ENCODE measurements at regions not wholly inside any gene's neighbourhood (a gene's known extent, or its start where the extent isn't known, plus 50 kb on each side); places are given as distances from the start of the nearest gene placed in this dataset.
"Not testable (repeated sequence)": the region's sequence is repeated elsewhere in the genome, so short reads cannot be mapped to it uniquely, and the experiment has no call there.

DNA sequence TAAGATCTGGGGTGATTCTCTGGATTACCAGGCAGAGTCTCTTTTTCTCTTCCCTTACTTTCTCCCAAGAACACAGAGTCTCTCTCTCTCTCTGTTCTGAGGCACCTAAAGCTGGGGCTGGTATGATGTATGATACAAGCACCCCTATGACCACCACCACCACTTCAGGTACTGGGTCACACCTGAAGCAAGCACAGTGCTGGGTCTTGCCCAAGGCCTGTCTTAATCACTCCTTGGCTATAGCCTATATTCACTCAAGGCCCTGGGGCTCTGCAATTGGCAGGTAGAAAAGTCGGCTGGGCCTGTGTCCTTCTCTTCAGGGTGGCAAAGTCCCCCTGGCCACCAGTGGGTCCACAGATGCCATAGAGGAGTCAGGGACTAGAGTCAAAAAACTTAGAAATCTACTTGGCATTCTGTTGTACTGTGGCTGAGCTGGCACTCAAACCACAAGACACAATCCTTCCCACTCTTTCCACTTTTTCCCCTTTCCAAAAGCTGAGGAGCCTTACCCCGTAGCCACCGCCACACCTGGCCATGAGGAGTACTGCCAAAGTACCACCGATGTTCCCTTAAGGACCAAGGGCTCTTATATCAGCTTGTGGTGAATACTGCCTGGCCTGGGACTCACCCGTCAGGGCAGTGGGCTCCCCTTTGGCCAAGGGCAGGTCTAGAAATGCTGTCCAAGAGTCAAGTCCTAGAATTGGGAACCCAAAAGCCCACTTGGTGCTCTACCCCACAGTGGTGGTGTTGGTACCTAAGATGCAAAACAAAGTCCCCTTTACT is 159.2 kb downstream of the POTEM start:
- DNase-seq = not testable (repeated sequence)

DNA sequence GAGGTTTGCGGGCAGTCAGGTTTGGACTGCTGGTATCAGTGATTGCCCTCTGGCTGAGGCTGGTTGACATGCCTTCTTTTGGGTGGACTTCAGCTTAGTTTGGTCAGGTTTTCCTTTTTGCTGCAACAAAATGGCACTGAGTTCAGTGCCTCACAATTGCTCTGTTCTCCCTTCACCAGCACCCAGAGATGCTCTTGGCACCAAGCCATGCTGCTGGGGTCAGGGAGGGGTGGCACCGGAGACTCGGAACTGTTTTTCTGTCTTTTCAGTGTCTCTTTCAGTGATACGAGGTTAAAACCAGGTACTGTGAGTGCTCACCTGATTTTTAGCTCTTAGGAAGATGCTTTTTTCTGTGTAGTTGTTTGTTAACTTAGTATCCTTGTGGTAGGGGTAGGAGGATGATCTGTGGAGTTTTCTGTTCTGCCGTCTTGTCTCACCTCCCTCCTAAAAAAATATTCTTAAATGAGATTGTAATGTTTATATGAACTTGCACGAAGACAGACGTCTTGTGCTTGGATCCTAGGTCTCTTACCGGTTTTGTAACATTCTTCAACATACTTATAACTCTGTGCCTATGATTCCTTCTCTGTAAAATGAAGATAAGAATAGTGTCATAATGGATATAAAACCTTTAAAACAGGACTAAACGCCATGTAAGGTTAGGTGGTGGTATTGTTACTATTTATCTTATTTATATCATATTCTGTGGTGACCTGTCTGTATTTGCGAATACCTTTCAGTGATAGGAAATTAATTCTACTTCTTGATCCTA is 160.6 kb downstream of the POTEM start:
- DNase-seq = not testable (repeated sequence)

DNA sequence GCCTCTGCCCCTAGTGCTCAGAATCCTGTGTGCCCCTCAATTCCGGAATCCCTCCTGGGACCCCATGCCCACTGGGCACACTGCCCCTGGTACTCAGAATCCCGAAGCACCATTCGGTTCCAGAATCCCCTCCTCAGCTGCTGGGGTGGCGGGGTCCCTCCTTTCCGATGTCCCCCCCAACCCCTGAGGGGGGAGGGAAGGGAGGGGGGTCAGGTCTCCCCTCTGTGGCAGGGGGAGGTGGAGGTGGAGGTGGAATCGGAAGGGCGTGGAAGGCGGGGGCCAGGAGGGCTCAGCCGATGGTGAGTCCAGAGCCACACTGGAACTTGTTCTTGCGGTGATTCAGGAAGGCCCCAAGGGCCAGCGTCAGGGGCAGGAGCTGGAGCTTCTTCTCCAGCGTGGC is 164.3 kb downstream of the POTEM start:
- not testable (repeated sequence) for DNase-seq

DNA sequence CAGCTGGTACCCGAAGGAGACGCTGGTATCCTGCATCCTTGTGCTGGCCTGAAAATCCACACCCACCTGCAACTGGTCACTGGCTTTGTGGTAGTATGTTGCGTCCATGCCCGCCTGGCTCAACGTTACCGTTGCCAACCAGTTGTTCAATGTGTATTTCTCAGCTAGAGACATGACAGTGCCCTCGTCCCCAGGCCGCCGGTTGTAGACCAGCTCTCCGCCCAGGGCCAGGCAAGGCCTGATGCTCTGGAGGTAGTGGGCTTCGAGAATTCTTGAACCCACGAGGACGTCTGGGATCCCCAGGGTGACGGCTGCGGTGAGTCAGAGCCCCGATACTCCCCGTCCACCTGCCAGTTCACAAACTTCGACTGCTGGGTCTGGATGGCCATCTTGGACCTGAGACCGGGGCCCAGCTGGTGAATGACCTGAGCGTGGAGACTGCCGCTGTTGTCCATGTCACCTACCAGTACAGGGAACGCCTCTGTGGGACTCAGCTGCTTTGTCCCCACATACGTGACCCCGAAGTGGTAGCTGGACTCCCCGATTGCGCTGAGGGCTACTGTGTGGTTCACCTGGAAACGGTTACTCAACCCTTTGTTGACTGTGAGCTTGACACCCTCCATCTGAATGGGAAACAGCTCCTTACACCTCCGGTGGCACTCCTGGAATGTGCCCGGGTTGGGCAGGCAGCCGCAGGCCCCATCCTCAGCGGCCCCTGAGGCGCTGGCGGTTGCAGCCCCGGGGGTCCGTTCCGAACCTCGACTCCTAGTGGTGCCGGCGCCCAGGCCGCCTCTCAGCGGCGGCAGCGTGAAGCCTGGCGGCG is 165.0 kb downstream of the POTEM start:
- DNase-seq = not testable (repeated sequence)

DNA sequence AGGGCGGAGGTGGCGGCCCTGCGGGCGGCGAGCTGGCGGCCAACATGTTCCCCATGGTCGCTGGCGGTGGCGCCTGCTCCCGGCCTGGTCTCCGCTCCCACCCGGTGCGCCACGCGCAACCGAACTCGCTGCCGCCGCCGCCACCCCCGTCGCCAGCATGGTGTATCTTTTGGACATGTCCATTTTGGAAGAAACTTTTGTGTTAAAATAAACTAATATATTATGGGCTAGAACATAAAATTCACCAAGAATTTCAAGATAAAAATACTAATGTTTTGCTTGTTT is 165.5 kb downstream of the POTEM start:
- DNase-seq = not testable (repeated sequence)

DNA sequence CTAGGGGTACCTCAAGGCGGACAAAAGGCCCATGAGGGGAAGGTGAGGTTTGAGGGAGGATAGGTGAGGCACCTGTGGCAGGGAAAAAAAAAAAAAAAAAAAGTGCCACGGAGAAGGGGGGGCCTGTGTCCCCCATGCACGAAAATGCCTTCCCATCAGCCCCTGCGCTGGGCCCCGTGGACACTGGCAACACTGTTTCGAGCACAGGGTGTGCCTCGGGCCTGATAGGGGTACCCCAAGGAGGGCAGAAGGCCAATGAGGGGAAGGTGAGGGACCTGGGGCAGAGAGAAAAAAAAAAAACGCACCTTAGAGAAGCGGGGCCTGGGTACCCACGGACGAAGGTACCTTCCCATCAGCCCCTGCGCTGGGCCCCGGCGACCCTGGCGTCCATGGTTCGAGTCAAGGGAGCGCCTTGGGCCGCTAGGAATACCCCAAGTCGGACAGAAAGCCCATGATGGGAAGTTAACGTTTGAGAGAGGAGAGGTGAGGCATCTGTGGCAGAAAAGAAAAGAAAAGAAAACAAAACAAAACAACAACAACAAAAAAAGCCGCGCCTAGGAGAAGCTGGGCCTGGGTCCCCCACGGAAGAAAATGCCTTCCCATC is 190.0 kb downstream of the POTEM start:
- DNase-seq = not testable (repeated sequence)

DNA sequence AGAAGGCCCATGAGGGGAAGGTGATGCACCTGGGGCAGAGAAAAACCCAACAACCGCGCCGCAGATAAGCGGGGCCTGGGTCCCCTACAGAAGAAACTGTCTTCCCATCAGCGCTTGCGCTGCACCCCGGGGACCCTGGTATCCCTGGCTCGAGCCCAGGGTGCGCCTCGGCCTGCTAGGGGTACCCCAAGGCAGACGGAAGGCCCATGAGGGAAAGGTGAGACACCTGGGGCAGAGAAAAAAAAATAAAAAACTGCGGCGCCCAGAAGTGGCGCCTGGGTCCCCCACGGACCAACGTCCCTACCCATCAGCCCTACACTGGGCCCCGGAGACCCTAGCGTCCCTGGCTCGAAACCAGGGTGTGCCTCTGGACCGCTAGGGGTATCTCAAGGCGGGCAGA is 190.8 kb downstream of the POTEM start:
- peak; percentile 11 for DNase-seq

DNA sequence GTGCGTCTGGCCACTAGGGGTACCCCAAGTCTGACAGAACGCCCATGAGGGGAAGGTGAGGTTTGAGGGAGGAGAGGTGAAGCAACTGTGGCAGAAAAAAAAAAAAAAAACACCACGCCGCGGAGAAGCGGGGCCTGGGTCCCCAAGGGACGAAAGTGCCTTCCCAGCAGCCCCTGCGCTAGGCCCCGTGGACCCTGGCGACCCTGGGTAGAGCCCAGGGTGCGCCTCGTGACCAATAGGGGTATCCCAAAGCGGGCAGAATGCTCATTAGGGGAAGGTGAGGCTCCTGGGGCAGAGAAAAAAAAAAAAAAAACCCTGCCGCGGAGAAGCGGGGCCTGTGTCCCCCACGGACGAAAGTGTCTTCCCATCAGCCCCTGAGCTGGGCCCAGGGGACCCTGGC is 191.4 kb downstream of the POTEM start:
- DNase-seq = peak; percentile 15

DNA sequence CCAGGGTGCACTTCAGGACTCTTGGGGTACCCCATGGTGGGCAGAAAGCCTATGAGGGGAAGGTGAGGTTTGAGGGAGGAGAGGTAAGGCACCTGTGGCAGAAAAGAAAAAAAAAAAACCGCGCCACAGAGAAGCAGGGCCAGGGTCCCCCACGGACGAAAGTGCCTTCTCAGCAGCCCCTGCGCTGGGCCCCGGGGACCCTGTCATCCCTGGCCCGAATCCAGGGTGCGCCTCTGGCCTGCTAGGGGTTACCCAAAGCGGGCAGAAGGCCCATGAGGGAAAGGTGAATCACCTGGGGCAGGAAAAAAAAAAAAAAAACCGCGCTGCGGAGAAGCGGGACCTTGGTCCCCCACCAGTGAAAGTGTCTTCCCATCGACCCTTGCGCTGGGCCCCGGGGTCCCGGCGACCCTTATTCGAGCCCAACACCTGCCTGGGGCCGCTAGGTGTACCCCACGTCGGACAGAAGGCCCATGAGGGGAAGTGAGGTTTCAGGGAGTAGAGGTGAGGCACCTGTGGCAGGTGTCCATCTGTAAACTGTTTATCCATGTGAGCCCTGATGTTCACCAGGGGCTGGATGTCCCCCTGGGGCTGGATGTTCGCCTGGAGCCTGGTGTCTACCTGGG is 191.9 kb downstream of the POTEM start:
- DNase-seq = not testable (repeated sequence)

DNA sequence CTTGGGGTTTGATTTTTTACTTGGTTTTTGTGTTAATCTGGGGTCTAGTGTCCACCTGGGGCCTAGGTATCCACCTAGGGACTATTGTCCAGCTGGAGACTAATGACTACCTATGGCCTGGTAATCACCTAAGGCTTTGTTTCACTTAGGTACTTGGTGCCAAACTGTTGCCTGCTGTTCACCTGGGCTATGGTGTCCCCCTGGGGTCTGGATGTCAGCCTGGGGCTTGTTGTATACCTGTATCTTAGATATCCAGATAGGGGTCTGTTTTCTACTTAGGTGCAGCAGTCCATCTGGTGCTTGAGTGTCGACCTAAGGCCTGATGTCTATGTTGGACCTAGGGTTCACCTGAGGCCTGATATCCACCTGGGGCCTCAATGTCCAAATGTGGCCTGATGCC is 193.1 kb downstream of the POTEM start:
- DNase-seq = not testable (repeated sequence)

DNA sequence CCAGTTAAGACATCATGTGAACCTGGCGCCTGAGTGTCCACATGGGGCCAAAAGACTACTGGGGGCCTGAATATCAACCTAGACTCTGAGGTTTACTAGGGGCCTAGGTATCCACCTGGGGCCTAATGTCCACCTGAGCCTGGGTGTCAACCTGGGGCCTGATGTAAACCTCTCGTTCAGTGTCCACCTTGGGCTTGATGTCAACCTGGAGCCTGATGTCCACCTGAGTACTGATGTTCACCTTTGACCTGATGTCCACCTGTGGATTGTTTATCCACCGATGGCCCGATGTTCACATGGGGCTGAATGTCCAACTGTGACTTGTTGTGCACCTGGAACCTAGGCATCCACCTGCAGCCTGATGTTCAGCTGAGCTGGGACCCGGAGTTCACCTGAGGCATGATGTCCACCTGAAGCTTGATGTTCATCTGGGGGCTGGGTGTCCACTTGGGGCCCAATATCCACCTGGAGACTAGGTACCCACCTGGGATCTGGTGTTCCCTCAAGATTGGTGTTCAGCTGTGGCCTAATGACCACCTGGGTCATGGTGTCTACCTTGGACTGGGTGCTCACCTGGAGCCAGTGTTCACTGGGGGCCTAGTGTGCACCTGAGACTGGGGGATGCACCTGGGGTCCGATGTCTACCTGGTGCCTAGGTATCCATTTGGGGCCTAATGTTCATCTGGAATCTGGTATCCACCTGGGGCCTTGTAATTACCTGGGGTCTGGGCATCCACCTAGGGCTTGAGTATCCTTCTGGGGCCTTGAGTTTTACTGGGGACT is 194.2 kb downstream of the POTEM start:
- not testable (repeated sequence) for DNase-seq

DNA sequence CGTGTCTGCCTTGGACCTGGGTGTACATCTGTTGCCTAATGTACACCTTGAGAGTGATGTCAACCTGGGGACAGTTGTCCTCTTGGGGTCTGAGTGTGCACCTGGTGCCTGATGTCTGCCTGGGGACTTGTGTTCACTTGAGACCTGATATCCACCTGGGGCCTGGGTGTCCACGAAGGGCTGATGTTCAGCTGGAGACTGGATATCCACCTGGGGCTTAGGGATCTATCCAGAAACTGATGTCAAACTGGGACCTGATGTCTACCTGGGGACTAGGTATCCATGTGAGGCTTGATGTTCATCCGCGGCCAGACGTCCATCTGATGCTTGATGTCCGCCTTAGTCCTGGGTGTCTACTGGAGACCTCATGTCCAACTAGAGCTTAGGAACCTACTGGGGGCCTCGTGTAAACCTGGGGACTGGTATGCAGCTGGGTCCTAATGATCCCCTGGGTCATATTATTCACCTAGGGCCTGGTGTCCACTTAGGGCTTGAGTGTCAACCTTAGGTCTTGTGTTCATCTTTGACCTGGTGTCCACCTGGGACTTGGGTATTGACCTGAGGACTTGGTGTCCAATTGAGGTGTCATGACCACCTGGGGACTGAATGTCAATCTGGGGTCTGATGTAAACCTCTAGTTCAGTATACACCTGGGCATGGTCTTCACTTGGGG is 194.9 kb downstream of the POTEM start:
- DNase-seq = not testable (repeated sequence)

DNA sequence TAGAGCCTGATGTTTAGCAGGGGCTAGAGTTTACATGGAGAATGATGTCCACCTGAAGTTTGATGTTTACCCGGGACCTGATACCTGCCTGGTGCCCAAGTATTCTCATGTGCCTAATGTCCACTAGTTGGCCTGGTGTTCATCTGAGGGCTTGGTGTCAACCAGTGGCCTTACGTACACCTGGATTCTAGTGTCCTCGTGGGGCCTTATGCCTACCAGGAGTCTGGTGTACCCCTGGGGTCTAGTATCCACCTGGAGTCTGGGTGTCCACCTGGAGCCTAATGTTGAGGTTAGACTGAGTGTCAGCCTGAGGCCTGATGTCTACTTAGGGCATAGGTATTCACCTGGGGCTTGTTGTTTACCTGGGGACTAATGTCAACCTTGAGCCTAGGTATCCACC is 195.7 kb downstream of the POTEM start:
- not testable (repeated sequence) for DNase-seq

DNA sequence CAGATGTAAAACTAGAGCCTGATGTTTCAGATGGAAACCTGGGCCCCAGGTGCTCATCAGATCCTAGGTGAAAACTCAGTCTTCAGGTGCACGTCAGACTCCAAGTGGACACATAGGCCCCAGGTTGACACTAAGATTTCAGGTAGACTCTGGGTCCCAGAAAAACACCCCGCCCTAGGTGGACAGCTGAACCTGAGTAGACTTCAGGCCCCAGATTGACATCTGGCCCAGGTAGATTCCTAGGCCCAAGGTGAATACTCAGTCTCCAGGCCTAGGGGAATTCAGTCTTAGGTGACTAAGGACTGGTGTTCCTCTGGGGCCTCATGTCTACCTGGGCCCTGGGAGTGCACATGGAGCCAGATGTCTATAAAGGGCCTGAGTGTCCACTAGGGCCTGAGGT is 196.7 kb downstream of the POTEM start:
- DNase-seq = not testable (repeated sequence)

DNA sequence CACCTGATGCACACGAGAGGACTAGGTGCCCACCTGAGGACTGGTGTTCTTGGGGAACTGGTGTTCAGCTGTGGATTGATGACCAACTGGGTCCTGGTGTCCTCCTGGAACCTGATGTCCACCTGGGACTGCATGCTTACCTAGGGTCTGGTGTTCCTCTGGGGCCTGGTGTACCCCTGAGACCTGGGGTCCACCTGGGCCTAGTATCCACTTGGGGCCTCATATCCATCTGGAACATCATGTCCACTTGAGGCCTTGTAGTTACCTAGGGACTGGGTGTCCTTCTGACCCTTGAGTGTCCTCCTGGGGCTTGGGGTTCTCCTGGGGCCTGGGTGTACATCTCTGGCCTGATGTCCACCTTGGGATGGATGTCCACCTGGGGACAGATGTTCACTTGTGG is 197.2 kb downstream of the POTEM start:
- not testable (repeated sequence) for DNase-seq

DNA sequence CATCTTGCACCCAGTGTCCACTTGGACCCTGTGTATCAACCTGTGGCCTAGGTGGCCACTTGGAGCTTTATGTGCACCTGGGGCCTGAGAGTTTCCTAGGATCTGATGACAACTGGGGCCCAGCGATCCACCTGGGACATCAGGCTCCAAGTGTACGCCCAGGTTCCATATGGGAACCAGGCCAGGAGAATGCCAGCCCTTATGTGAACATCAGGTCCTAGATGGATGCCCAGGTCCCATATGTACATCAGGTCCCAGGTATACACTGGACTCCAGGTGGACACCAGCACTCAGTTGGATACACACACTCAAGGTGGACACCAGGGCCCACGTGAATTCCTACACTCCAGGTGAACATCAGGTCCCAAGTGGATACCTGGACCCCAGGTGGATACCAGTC is 198.8 kb downstream of the POTEM start:
- not testable (repeated sequence) for DNase-seq

DNA sequence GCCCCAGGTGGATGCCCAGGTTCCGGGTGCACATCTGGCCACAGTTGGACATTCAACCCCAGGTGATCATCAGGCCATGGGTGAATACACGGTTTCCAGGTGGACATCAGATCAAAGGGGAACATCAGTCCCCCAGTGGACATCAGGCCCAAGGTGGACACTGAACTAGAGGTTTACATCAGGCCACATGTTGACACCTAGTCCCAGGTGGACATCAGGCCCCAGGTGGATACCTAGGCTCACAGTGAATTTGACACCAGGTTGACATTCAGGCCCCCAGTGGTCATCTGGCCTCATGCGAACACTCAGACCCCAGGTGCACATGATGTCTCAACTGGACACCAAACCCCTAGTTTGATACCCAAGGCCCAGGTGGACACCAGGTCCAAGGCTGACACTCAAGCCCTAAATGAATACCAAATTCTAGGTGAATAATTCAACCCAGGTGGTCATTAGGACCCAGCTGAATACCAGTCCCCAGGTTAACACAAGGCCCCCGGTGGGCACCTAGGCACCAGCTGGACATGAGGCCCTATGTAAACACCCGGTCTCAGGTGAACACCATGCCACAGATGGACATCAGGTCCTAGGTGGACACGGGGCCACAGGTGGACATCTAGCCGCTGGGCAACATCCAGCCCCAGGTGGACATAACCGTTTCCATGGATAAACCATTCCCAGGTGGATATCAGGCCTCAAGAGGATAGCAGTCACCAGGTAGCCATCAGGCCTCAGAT is 200.4 kb downstream of the POTEM start:
- DNase-seq = not testable (repeated sequence)

DNA sequence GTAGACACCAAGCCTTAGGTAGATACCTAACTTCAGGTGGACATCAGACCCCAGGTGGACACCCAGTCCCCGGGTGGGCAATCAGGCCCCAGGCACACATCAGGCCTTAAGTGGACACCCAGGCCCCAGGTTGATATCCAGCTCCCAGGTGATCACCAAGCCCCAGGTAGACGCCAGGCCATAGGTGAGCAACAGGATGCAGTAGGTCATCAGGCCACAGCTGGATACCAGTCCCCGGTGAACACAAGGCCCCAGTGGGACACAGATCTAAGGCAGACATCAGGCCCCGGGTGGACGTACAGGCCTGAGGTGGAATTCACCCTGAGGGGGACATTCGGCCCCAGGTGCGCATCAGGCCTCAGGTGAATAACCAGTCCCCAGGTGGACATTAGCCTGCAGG is 201.0 kb downstream of the POTEM start:
- peak; percentile 38 for DNase-seq

DNA sequence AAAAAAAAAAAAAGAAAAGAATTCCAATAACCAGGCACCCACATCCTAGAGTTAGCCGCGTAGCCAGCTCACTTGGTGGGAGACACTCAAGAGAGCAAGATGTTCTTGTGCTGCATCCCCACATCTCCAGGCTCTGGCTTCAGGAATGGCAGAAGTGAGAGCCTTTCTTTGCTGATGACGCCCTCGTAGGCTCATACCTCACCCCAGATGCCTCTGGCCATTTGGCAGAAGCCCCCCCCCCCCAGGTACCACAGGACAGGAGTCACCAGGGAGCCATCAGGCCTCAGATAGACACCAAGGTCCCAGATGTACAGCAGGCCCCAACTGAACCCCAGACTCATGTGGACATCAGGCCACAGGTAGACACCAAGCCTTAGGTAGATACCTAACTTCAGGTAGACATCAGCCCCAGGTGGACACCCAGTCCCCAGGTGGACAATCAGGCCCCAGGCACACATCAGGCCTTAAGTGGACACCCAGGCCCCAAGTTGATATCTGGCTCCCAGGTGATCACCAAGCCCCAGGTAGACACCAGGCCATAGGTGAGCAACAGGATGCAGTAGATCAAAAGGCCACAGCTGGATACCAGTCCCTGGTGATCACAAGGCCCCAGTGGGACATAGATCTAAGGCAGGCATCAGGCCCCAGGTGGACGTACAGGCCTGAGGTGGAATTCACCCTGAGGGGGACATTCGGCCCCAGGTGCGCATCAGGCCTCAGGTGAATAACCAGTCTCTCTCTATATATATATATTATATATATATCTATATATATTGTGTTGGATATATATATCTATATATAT is 202.5 kb downstream of the POTEM start:
- not testable (repeated sequence) for DNase-seq

DNA sequence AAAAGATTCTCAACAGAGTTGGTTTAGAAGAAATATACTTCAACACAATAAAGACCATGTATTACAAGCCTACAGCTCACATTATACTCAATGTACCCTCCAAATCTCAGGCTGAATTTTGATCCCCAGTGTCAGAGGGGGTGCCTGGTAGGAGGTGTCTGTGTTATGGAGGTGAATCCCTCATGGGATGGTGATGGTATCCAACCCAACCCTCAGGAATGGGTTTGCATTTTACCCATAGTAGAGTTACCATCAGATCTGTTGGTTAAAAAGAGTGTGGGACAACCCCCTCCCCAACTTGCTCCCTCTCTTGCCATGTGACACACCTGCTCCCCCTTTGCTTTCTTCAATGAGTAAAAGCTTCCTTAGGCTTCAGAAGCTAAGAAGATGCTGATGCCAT is 205.5 kb downstream of the POTEM start:
- DNase-seq = not testable (repeated sequence)

Data from CD4-positive, alpha-beta T cell treated with Interleukin-15 for 1 hour (primary cell).